HepG2 (cell line): ENCODE measurements at regions not wholly inside any gene's neighbourhood (a gene's known extent, or its start where the extent isn't known, plus 50 kb on each side); places are given as distances from the start of the nearest gene placed in this dataset.

ENCODE experiments used
- ATAC-seq: fragments of 200-7000 bp; cut with Tn5 transposase; 3 replicates; pipeline ENCODE4 v1.9.1; 2020; ENCODE audit warnings: mild to moderate bottlenecking, moderate library complexity
- BruUV-seq: library from RNA; stranded (reverse); fragments of 400-500 nt; replicated peaks from 2 replicates; lab custom pipeline; 2021; lab: Mats Ljungman, UMichigan
- CTCF ChIA-PET: fragments of 300-600 bp; formaldehyde crosslinking; extraction: SDS; loops from one replicate; lab custom pipeline; 2021; ENCODE audit warnings: low total read pairs, inconsistent platforms, low intra/inter-chr PET ratio; lab: Yijun Ruan, JAX
- POLR2A ChIA-PET: fragments of 350-600 bp; sonication (Branson Sonifier 250); formaldehyde crosslinking; loops from one replicate; lab custom pipeline; 2020; ENCODE audit warnings: antibody characterized with exemption, inconsistent platforms; lab: Yijun Ruan, JAX
- DNase-seq: peaks from one replicate; pipeline ENCODE4 v3.0.0-alpha.2; 2015; ENCODE audit warnings: low spot score
- FAIRE-seq: peaks from 3 replicates; lab custom pipeline; 2011; peaks lifted over from hg19 to GRCh38; lab: Jason Lieb, UNC
- H2AFZ ChIP-seq: one replicate; pipeline ENCODE4 v1.6.1; 2011; ENCODE audit warnings: low read length, inconsistent platforms
- H3K27ac ChIP-seq: fragments of 300-600 bp; 3 replicates; pipeline ENCODE4 v1.8.0; 2011; ENCODE audit warnings: mixed run types, mild to moderate bottlenecking, mixed read lengths, low read length, inconsistent platforms; ENCODE audit not compliant: insufficient read depth; ENCODE audit errors: extremely low read length
- H3K27me3 ChIP-seq, 2 experiments: fragments of 200-600 bp in 1 of 2; 2 replicates in 1 of 2; 3 replicates in 1 of 2; pipeline versions ENCODE4 v1.6.0 to v1.8.0; 2011; ENCODE audit warnings: low read length in 2 of 2, mild to moderate bottlenecking in 2 of 2, moderate library complexity in 2 of 2, inconsistent platforms in 1 of 2; ENCODE audit not compliant: insufficient read depth in 2 of 2, control insufficient read depth in 1 of 2
- H3K36me3 ChIP-seq, 2 experiments: fragments of 200-600 bp in 1 of 2; replicated peaks in 1 of 2; 2 replicates in 1 of 2; 3 replicates in 1 of 2; pipeline versions ENCODE4 v1.5.1 to v1.8.0; 2011; ENCODE audit warnings: low read length in 2 of 2, inconsistent platforms in 1 of 2; ENCODE audit not compliant: insufficient read depth in 2 of 2, control insufficient read depth in 1 of 2
- H3K4me1 ChIP-seq: 2 replicates; pipeline ENCODE4 v1.5.1; 2012; ENCODE audit warnings: low read length, inconsistent platforms; ENCODE audit not compliant: insufficient read depth
- H3K4me2 ChIP-seq: 2 replicates; pipeline ENCODE4 v1.6.0; 2011; ENCODE audit warnings: low read depth, low read length, inconsistent platforms
- H3K4me3 ChIP-seq, 3 experiments: fragments of 200-600 bp in 1 of 3; sonication (generic), shearing (Covaris generic) in 1 of 3; replicated peaks in 1 of 3; 2 replicates each; pipeline ENCODE4 v1.5.1; 2011 to 2016; ENCODE audit warnings: low read length in 3 of 3, inconsistent platforms in 2 of 3, low read depth in 2 of 3, mild to moderate bottlenecking in 2 of 3, control low read depth in 1 of 3, mixed read lengths in 1 of 3; ENCODE audit not compliant: insufficient read depth in 1 of 3
- H3K79me2 ChIP-seq: one replicate; pipeline ENCODE4 v1.6.1; 2011; ENCODE audit warnings: low read length, inconsistent platforms; ENCODE audit not compliant: insufficient read depth
- H3K9ac ChIP-seq: 2 replicates; pipeline ENCODE4 v1.6.0; 2011; ENCODE audit warnings: mild to moderate bottlenecking, low read depth, low read length, inconsistent platforms; ENCODE audit not compliant: insufficient read depth
- H3K9me3 ChIP-seq: 2 replicates; pipeline ENCODE4 v1.5.1; 2012; ENCODE audit warnings: mild to moderate bottlenecking, low read length
- H4K20me1 ChIP-seq: 2 replicates; pipeline ENCODE4 v1.6.0; 2011; ENCODE audit warnings: inconsistent platforms, mild to moderate bottlenecking, low read length, moderate library complexity; ENCODE audit not compliant: insufficient read depth
- ISL2 ChIP-seq: sonication (generic); formaldehyde crosslinking; IDR thresholded peaks from 2 replicates; pipeline ENCODE4 v1.5.0; 2020; ENCODE audit warnings: missing genetic modification reagents
- MEIS2 ChIP-seq: sonication (generic); formaldehyde crosslinking; IDR thresholded peaks from 2 replicates; pipeline ENCODE4 v1.9.0; 2021; ENCODE audit warnings: mild to moderate bottlenecking, missing genetic modification reagents
- MLLT10 ChIP-seq: sonication (generic); formaldehyde crosslinking; IDR thresholded peaks from 2 replicates; pipeline ENCODE4 v1.4.0; 2020; ENCODE audit warnings: missing genetic modification reagents
- NFATC3 ChIP-seq: sonication (generic); formaldehyde crosslinking; IDR thresholded peaks from 2 replicates; pipeline ENCODE4 v1.5.1; 2020; ENCODE audit warnings: mild to moderate bottlenecking, missing genetic modification reagents
- NFE2 ChIP-seq: sonication (generic); formaldehyde crosslinking; IDR thresholded peaks from 2 replicates; pipeline ENCODE4 v1.4.0; 2020; ENCODE audit warnings: missing genetic modification reagents
- SMARCC2 ChIP-seq: fragments of 450-650 bp; IDR thresholded peaks from 2 replicates; pipeline ENCODE4 v1.6.1; 2017; ENCODE audit warnings: antibody characterized with exemption, mild to moderate bottlenecking
- YEATS2 ChIP-seq: sonication (generic); formaldehyde crosslinking; IDR thresholded peaks from 2 replicates; pipeline ENCODE4 v1.4.0; 2020; ENCODE audit warnings: missing genetic modification reagents, borderline replicate concordance
- ZBTB38 ChIP-seq: sonication (generic); formaldehyde crosslinking; IDR thresholded peaks from 2 replicates; pipeline ENCODE4 v1.5.1; 2020; ENCODE audit warnings: mild to moderate bottlenecking, missing genetic modification reagents
- ZNF543 ChIP-seq: sonication (generic); formaldehyde crosslinking; IDR thresholded peaks from 2 replicates; pipeline ENCODE4 v1.4.0; 2020; ENCODE audit warnings: mild to moderate bottlenecking, missing genetic modification reagents
- ZNF614 ChIP-seq: IDR thresholded peaks from 2 replicates; pipeline ENCODE4 v1.6.1; 2018; ENCODE audit warnings: missing biosample characterization, missing genetic modification reagents, inconsistent platforms, borderline replicate concordance
- ZSCAN29 ChIP-seq: sonication (generic); formaldehyde crosslinking; conservative IDR thresholded peaks from 2 replicates; pipeline ENCODE4 v1.4.0; 2020; ENCODE audit warnings: mild to moderate bottlenecking, missing genetic modification reagents
- WGBS: methylation state at CpG from one replicate; pipeline ENCODE4 v1.1.6; 2017; ENCODE audit warnings: low lambda C conversion rate; 5-methylcytosine and 5-hydroxymethylcytosine counted together
- in situ Hi-C: cut with HindIII; loops from 2 replicates; pipeline ENCODE4 v1.10.0; 2017; ENCODE audit warnings: low pct_unique_long_range_greater_than_20kb; ENCODE audit not compliant: extremely low pct_ligation_motif_present
- intact Hi-C: fragments of 100-400 bp; cut with micrococcal nuclease; formaldehyde crosslinking; loops from one replicate; pipeline ENCODE4 v1.10.0; 2022; ENCODE audit not compliant: unreplicated experiment
- TF ChIP-seq, protein P1 (sequence below): sonication (generic); formaldehyde crosslinking; IDR thresholded peaks from 2 replicates; pipeline ENCODE4 v1.4.0; 2020; ENCODE audit warnings: mild to moderate bottlenecking, missing genetic modification reagents
- TF ChIP-seq, protein P2 (sequence below): sonication (generic); formaldehyde crosslinking; IDR thresholded peaks from 2 replicates; pipeline ENCODE4 v1.4.0; 2020; ENCODE audit warnings: missing genetic modification reagents

DNA sequence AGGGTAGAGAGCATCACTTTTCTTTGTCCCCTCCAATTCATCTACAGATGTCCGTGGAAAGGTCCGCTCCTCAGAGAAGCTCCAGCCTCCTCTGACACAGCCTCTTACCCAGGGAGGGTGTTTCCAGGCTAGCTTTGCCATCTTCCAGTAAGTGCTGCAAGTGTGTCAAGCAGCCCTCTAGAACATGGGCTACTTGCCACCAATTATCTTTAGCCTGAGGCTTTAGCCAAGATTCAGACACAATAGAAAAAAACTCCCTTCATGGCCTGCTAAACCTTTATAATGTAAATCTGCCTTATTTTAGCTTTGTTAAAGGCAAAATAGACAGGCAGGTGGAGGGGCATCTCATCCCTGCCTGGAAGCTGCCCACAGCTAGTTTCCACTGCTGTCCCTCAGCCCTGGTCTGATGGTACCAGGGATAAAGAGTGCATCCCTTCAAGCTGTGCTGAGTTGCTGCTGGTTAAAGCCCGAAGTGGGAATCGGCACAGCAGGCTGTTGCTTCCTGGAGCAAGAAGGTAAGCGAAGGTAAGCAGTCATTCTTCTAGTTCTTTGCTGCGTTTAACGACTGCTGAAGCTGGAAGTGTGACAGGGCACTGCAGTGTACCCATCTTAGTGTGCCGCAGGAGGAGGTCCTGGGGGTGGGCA, 190.1 kb upstream of the E2F8 start:
- no peaks in the 10 kb centered on the region for H3K4me1 ChIP-seq
- H3K4me2 ChIP-seq, result no peak overlapping the region
- H3K9me3 ChIP-seq, result no peaks in the 10 kb centered on the region
- no peak for ATAC-seq
- ChIA-PET POLR2A (no interaction called here), CTCF (no interaction called here)
- H4K20me1 ChIP-seq, result no peaks in the 10 kb centered on the region
- WGBS, result 47% methylated on average over 6 of the region's 8 CpGs
- H3K4me3 ChIP-seq, result no peak overlapping the region
- intact Hi-C loops (no loop called here), in situ Hi-C loops (no loop called here)
- no peak for DNase-seq
- H3K27ac ChIP-seq, result no peak overlapping the region
- no peak overlapping the region for H3K9ac ChIP-seq
- FAIRE-seq, result no peak
- H3K27me3 ChIP-seq, result peaks cover 2 to 12% of the 10 kb centered on the region in 2 experiments; a peak in 2 of 5 replicates
- TF ChIP-seq ZSCAN29 (CRISPR knock-in tag) (no peak), NFE2 (CRISPR knock-in tag) (no peak), ZBTB38 (no peak), ZNF543 (no peak), ISL2 (no peak), MEIS2 (no peak), NFATC3 (CRISPR knock-in tag) (no peak), ZNF614 (CRISPR knock-in tag) (no peak), SMARCC2 (no peak), YEATS2 (CRISPR knock-in tag) (no peak), MLLT10 (CRISPR knock-in tag) (no peak)
- TF ChIP-seq, protein P1, sequence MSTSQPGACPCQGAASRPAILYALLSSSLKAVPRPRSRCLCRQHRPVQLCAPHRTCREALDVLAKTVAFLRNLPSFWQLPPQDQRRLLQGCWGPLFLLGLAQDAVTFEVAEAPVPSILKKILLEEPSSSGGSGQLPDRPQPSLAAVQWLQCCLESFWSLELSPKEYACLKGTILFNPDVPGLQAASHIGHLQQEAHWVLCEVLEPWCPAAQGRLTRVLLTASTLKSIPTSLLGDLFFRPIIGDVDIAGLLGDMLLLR (CRISPR knock-in tag), result no peak
- TF ChIP-seq, protein P2, sequence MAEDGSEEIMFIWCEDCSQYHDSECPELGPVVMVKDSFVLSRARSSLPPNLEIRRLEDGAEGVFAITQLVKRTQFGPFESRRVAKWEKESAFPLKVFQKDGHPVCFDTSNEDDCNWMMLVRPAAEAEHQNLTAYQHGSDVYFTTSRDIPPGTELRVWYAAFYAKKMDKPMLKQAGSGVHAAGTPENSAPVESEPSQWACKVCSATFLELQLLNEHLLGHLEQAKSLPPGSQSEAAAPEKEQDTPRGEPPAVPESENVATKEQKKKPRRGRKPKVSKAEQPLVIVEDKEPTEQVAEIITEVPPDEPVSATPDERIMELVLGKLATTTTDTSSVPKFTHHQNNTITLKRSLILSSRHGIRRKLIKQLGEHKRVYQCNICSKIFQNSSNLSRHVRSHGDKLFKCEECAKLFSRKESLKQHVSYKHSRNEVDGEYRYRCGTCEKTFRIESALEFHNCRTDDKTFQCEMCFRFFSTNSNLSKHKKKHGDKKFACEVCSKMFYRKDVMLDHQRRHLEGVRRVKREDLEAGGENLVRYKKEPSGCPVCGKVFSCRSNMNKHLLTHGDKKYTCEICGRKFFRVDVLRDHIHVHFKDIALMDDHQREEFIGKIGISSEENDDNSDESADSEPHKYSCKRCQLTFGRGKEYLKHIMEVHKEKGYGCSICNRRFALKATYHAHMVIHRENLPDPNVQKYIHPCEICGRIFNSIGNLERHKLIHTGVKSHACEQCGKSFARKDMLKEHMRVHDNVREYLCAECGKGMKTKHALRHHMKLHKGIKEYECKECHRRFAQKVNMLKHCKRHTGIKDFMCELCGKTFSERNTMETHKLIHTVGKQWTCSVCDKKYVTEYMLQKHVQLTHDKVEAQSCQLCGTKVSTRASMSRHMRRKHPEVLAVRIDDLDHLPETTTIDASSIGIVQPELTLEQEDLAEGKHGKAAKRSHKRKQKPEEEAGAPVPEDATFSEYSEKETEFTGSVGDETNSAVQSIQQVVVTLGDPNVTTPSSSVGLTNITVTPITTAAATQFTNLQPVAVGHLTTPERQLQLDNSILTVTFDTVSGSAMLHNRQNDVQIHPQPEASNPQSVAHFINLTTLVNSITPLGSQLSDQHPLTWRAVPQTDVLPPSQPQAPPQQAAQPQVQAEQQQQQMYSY (CRISPR knock-in tag), result no peak
- no peak overlapping the region for H2AFZ ChIP-seq
- no TSS peak for BruUV-seq
- no peaks in the 10 kb centered on the region for H3K79me2 ChIP-seq
- no peaks in the 10 kb centered on the region for H3K36me3 ChIP-seq
